ENCODE measurements at regions not wholly inside any gene's neighbourhood (a gene's known extent, or its start where the extent isn't known, plus 50 kb on each side); places are given as distances from the start of the nearest gene placed in this dataset.

DNA sequence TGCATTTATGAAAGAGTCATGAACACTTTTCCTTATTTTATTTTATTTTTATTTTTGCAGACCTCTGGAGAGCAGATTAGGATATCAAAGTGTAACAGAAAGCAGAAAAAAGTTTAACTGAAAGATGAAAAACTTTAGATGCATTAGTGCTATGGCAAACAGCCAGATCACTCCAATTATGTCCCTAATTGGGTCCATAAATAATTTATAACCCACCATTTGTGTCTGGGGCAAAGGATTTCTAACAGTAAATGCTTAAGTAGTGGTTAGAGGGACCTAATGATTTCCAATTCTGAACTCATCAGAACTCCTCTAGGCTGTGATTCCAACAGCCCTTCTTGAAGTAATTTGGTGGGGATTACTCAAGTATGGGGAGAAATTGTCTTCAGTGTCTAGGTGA, 93.7 kb upstream of the PROKR2 start:
- Histone ChIP-seq H3K27me3 (ENCODE audit: control insufficient read depth in 2 of 2, insufficient read depth in 2 of 2, low read length in 2 of 2) (no peaks in the 10 kb centered on the region), H3K79me2 (ENCODE audit: control insufficient read depth, insufficient read depth, low read length) (no peaks in the 10 kb centered on the region), H3K9me1 (replicated peaks; ENCODE audit: control insufficient read depth, extremely low read depth, insufficient read depth, low read length) (no peaks in the 10 kb centered on the region), H3K4me3 (replicated peaks in 1 of 3; ENCODE audit: insufficient read depth in 1 of 3, low read depth in 1 of 3, low read length in 3 of 3) (no peak overlapping the region), H3K4me1 (ENCODE audit: control insufficient read depth, extremely low read depth, insufficient read depth, low read length) (no peaks in the 10 kb centered on the region), H4K20me1 (replicated peaks; ENCODE audit: control insufficient read depth, extremely low read depth, insufficient read depth, low read length) (no peaks in the 10 kb centered on the region), H3K9me3 (replicated peaks; ENCODE audit: control insufficient read depth, insufficient read depth, low read length) (no peaks in the 10 kb centered on the region), H3K36me3 (ENCODE audit: control insufficient read depth in 2 of 2, extremely low read depth in 1 of 2, insufficient read depth in 2 of 2, low read length in 2 of 2) (no peaks in the 10 kb centered on the region), H3K27ac (ENCODE audit: insufficient read depth, low read depth, low read length) (no peak overlapping the region), H3K4me2 (ENCODE audit: insufficient read depth, low read length) (no peak overlapping the region), H3K9ac (replicated peaks; ENCODE audit: extremely low read depth, insufficient read depth, low read length) (no peak overlapping the region), H2AFZ (ENCODE audit: low read depth, low read length) (no peak overlapping the region)
- FAIRE-seq, result no peak
- dilution Hi-C loops (cut with MboI; ENCODE audit: extremely low pct_ligation_motif_present, low sequenced_read_pairs), result no loop called here
- DNase-seq (ENCODE audit: low read depth, low spot score), result no peak
- POLR2A ChIA-PET, result no interaction called here
- BruUV-seq (replicated peaks), result no TSS peak
- TF ChIP-seq POLR2AphosphoS5 (IDR thresholded peaks at IDR 0.05; ENCODE audit: insufficient read depth, low read depth, low read length), result no peak
- TF ChIP-seq, protein P1, sequence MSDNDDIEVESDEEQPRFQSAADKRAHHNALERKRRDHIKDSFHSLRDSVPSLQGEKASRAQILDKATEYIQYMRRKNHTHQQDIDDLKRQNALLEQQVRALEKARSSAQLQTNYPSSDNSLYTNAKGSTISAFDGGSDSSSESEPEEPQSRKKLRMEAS (IDR thresholded peaks at IDR 0.05; ENCODE audit: insufficient read depth, insufficient read length), result no peak
- no peak for TF ChIP-seq POLR2A (IDR thresholded peaks at IDR 0.05; ENCODE audit: low read depth, low read length)
- no peak for TF ChIP-seq MYC (IDR thresholded peaks at IDR 0.05; ENCODE audit: low read depth, low read length)
- CTCF ChIA-PET, result interaction anchor here (1.1 to 3.0 kb wide), 3 partner anchors 10 to 37 kb away, joined by 3 to 11 read pairs (median 5); no protein-coding TSS in a partner anchor
- intact Hi-C loops (cut with micrococcal nuclease), result no loop called here

DNA sequence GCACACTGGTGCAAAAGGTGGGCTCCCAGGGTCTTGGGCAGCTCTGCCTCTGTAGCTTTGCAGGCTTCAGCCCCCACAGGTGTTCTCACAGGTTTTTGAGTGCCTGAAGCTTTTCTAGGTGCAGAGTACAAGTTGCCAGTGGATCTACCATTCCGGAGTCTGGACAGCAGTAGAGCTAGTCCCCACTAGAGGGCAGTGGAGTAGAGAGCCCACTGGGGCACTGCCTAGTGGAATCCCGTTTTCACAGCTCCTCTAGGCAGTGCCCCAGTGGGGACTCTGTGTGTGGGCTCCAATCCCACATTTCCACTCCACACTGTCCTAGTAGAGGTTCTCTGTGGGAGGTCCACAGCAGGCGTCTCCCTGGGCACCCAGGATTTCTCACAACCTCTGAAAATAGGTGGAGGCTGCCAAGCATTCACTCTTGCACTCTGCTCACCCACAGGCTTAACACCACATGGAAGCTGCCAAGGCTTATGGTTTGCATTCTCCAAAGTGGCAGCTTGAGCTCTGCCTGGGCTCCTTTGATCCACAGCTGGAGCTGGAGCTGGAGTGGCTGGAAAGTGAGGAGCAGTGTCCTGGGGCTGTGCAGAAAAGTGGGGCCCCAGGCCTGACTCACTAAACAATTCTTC, 86.3 kb upstream of the PROKR2 start:
- H3K9ac ChIP-seq (replicated peaks; ENCODE audit: extremely low read depth, insufficient read depth, low read length), result no peak overlapping the region
- H4K20me1 ChIP-seq (replicated peaks; ENCODE audit: control insufficient read depth, extremely low read depth, insufficient read depth, low read length), result no peaks in the 10 kb centered on the region
- no peak overlapping the region for H2AFZ ChIP-seq (ENCODE audit: low read depth, low read length)
- H3K27ac ChIP-seq (ENCODE audit: insufficient read depth, low read depth, low read length), result no peak overlapping the region
- ChIA-PET POLR2A (no interaction called here), CTCF (interaction anchor here (0.6 to 2.1 kb wide), 19 partner anchors 8 to 673 kb away, joined by 3 to 16 read pairs (median 4); no protein-coding TSS in a partner anchor)
- TF ChIP-seq FOS (IDR thresholded peaks at IDR 0.05; ENCODE audit: borderline replicate concordance, insufficient read depth, low read length), result no peak
- TF ChIP-seq, protein P2, sequence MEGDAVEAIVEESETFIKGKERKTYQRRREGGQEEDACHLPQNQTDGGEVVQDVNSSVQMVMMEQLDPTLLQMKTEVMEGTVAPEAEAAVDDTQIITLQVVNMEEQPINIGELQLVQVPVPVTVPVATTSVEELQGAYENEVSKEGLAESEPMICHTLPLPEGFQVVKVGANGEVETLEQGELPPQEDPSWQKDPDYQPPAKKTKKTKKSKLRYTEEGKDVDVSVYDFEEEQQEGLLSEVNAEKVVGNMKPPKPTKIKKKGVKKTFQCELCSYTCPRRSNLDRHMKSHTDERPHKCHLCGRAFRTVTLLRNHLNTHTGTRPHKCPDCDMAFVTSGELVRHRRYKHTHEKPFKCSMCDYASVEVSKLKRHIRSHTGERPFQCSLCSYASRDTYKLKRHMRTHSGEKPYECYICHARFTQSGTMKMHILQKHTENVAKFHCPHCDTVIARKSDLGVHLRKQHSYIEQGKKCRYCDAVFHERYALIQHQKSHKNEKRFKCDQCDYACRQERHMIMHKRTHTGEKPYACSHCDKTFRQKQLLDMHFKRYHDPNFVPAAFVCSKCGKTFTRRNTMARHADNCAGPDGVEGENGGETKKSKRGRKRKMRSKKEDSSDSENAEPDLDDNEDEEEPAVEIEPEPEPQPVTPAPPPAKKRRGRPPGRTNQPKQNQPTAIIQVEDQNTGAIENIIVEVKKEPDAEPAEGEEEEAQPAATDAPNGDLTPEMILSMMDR (IDR thresholded peaks at IDR 0.05; ENCODE audit: extremely low read depth in 1 of 2, insufficient read depth in 1 of 2, low read depth in 1 of 2, low read length in 2 of 2), result peak; percentile 55 to 81
- no peaks in the 10 kb centered on the region for H3K36me3 ChIP-seq (ENCODE audit: control insufficient read depth in 2 of 2, extremely low read depth in 1 of 2, insufficient read depth in 2 of 2, low read length in 2 of 2)
- dilution Hi-C loops (cut with MboI; ENCODE audit: extremely low pct_ligation_motif_present, low sequenced_read_pairs) (no loop called here), intact Hi-C loops (cut with micrococcal nuclease) (loop anchor here (1.0 to 5.0 kb wide), 3 partner anchors 46 to 198 kb away; no protein-coding TSS in a partner anchor)
- no peaks in the 10 kb centered on the region for H3K27me3 ChIP-seq (ENCODE audit: control insufficient read depth in 2 of 2, insufficient read depth in 2 of 2, low read length in 2 of 2)
- DNase-seq (ENCODE audit: low read depth, low spot score) (peak; percentile 30), FAIRE-seq (no peak)
- no peak overlapping the region for H3K4me3 ChIP-seq (replicated peaks in 1 of 3; ENCODE audit: insufficient read depth in 1 of 3, low read depth in 1 of 3, low read length in 3 of 3)
- BruUV-seq (replicated peaks), result no TSS peak
- no peaks in the 10 kb centered on the region for H3K9me1 ChIP-seq (replicated peaks; ENCODE audit: control insufficient read depth, extremely low read depth, insufficient read depth, low read length)
- H3K4me1 ChIP-seq (ENCODE audit: control insufficient read depth, extremely low read depth, insufficient read depth, low read length), result no peaks in the 10 kb centered on the region
- H3K9me3 ChIP-seq (replicated peaks; ENCODE audit: control insufficient read depth, insufficient read depth, low read length), result no peaks in the 10 kb centered on the region
- H3K4me2 ChIP-seq (ENCODE audit: insufficient read depth, low read length), result no peak overlapping the region
- no peaks in the 10 kb centered on the region for H3K79me2 ChIP-seq (ENCODE audit: control insufficient read depth, insufficient read depth, low read length)
